KMS-11 (cell line): ENCODE measurements at regions not wholly inside any gene's neighbourhood (a gene's known extent, or its start where the extent isn't known, plus 50 kb on each side); places are given as distances from the start of the nearest gene placed in this dataset.
"Not testable (repeated sequence)": the region's sequence is repeated elsewhere in the genome, so short reads cannot be mapped to it uniquely, and the experiment has no call there.

Source experiments
- H2AFZ ChIP-seq: fragments of 200-600 bp; sonication (generic); 2 replicates; pipeline ENCODE4 v1.6.1; 2016; ENCODE audit warnings: antibody characterized with exemption, mixed run types, low read depth
- H3K27ac ChIP-seq: fragments of 200-600 bp; sonication (generic); 2 replicates; pipeline ENCODE4 v1.6.1; 2016; ENCODE audit warnings: mild to moderate bottlenecking, mixed run types
- H3K27me3 ChIP-seq: fragments of 200-600 bp; sonication (generic); 2 replicates; pipeline ENCODE4 v1.6.1; 2017; ENCODE audit warnings: mild to moderate bottlenecking, low read depth, mixed run types, moderate library complexity; ENCODE audit not compliant: insufficient read depth
- H3K36me3 ChIP-seq: fragments of 200-600 bp; sonication (generic); 2 replicates; pipeline ENCODE4 v1.6.1; 2017; ENCODE audit warnings: mild to moderate bottlenecking, mixed run types; ENCODE audit not compliant: insufficient read depth
- H3K4me1 ChIP-seq: fragments of 200-600 bp; sonication (generic); 2 replicates; pipeline ENCODE4 v1.6.1; 2016; ENCODE audit warnings: mild to moderate bottlenecking, low read depth, mixed run types; ENCODE audit not compliant: poor library complexity, severe bottlenecking
- H3K4me2 ChIP-seq: fragments of 200-600 bp; sonication (generic); 2 replicates; pipeline ENCODE4 v1.7.0; 2016; ENCODE audit warnings: mild to moderate bottlenecking, mixed run types
- H3K4me3 ChIP-seq: fragments of 200-600 bp; sonication (generic); IDR thresholded peaks from 2 replicates; pipeline ENCODE4 v1.6.1; 2017; ENCODE audit warnings: low read depth, low read length, mixed read lengths; ENCODE audit not compliant: insufficient read depth
- H3K79me2 ChIP-seq: fragments of 200-600 bp; sonication (generic); 2 replicates; pipeline ENCODE4 v1.6.1; 2016; ENCODE audit warnings: low read depth, mixed run types; ENCODE audit not compliant: insufficient read depth
- H3K9ac ChIP-seq: fragments of 200-600 bp; sonication (generic); 2 replicates; pipeline ENCODE4 v1.6.1; 2016; ENCODE audit warnings: mild to moderate bottlenecking, mixed run types
- H4K20me1 ChIP-seq: fragments of 200-600 bp; sonication (generic); 2 replicates; pipeline ENCODE4 v1.6.1; 2016; ENCODE audit warnings: mild to moderate bottlenecking, mixed run types; ENCODE audit not compliant: insufficient read depth
- TF ChIP-seq, protein P1 (sequence below): fragments of 200-600 bp; sonication (generic); conservative IDR thresholded peaks from 2 replicates; pipeline ENCODE4 v1.6.1; 2017; ENCODE audit warnings: low read depth, mild to moderate bottlenecking, antibody characterized with exemption, low read length, moderate library complexity, mixed read lengths

DNA sequence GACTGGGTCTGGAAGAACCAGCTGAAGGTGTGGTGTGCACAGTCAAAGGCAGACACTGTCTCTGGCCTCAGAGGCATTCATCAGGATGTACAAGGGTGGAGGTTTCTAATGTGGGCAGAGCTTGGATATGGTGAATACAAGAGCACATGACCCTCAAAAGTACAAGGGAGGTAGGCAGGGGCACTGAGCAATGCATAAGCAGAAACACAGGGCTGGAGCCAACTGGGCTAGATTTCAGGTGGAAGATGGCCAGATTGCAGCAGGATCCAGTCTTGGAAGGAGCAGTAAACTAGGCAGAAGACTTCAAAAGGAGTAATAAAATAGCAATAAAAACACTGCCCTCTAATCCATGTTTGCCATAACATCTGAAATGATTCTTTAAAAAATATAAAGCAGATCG lies 417.1 kb downstream of the OLFM4 start:
- no peaks in the 10 kb centered on the region for H3K27me3 ChIP-seq
- H3K79me2 ChIP-seq, result no peaks in the 10 kb centered on the region
- no peak overlapping the region for H3K4me3 ChIP-seq
- no peak overlapping the region for H3K9ac ChIP-seq
- no peaks in the 10 kb centered on the region for H3K36me3 ChIP-seq
- H3K27ac ChIP-seq, result no peak overlapping the region
- H4K20me1 ChIP-seq, result no peaks in the 10 kb centered on the region
- H2AFZ ChIP-seq, result no peak overlapping the region
- no peaks in the 10 kb centered on the region for H3K4me1 ChIP-seq
- TF ChIP-seq, protein P1, sequence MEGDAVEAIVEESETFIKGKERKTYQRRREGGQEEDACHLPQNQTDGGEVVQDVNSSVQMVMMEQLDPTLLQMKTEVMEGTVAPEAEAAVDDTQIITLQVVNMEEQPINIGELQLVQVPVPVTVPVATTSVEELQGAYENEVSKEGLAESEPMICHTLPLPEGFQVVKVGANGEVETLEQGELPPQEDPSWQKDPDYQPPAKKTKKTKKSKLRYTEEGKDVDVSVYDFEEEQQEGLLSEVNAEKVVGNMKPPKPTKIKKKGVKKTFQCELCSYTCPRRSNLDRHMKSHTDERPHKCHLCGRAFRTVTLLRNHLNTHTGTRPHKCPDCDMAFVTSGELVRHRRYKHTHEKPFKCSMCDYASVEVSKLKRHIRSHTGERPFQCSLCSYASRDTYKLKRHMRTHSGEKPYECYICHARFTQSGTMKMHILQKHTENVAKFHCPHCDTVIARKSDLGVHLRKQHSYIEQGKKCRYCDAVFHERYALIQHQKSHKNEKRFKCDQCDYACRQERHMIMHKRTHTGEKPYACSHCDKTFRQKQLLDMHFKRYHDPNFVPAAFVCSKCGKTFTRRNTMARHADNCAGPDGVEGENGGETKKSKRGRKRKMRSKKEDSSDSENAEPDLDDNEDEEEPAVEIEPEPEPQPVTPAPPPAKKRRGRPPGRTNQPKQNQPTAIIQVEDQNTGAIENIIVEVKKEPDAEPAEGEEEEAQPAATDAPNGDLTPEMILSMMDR, result no peak
- no peak overlapping the region for H3K4me2 ChIP-seq

GRCh38 chr13:53447456-53447855 lies 418.8 kb downstream of the OLFM4 start:
- no peaks in the 10 kb centered on the region for H3K79me2 ChIP-seq
- H3K27ac ChIP-seq, result no peak overlapping the region
- TF ChIP-seq, protein P1, result no peak
- H4K20me1 ChIP-seq, result no peaks in the 10 kb centered on the region
- H3K36me3 ChIP-seq, result no peaks in the 10 kb centered on the region
- H2AFZ ChIP-seq, result no peak overlapping the region
- no peak overlapping the region for H3K4me2 ChIP-seq
- no peaks in the 10 kb centered on the region for H3K4me1 ChIP-seq
- no peak overlapping the region for H3K9ac ChIP-seq
- H3K27me3 ChIP-seq, result no peaks in the 10 kb centered on the region
- H3K4me3 ChIP-seq, result no peak overlapping the region

DNA sequence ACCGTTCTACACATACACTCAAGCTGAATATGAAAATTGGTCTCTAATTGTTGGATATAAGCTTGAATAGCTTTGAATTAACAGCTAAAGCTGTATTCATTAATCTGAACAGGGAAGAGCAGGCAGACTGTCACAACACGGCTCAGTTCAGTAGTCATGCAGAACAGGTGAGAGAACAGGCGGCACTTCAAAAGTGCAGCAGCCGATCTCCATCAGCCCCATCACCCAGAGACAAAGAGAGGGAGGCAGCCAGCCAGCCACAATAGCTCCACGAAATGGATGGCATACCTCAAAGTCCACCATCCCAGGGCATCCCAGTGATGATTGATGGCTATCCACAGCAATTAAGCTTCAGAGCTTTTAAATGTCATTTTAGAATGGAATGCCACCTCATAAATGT lies 419.2 kb downstream of the OLFM4 start:
- no peaks in the 10 kb centered on the region for H3K36me3 ChIP-seq
- no peak overlapping the region for H3K4me2 ChIP-seq
- H3K79me2 ChIP-seq, result no peaks in the 10 kb centered on the region
- H3K27me3 ChIP-seq, result no peaks in the 10 kb centered on the region
- H3K4me3 ChIP-seq, result no peak overlapping the region
- H2AFZ ChIP-seq, result no peak overlapping the region
- no peak overlapping the region for H3K9ac ChIP-seq
- TF ChIP-seq, protein P1, result no peak
- H4K20me1 ChIP-seq, result no peaks in the 10 kb centered on the region
- H3K4me1 ChIP-seq, result no peaks in the 10 kb centered on the region
- no peak overlapping the region for H3K27ac ChIP-seq

DNA sequence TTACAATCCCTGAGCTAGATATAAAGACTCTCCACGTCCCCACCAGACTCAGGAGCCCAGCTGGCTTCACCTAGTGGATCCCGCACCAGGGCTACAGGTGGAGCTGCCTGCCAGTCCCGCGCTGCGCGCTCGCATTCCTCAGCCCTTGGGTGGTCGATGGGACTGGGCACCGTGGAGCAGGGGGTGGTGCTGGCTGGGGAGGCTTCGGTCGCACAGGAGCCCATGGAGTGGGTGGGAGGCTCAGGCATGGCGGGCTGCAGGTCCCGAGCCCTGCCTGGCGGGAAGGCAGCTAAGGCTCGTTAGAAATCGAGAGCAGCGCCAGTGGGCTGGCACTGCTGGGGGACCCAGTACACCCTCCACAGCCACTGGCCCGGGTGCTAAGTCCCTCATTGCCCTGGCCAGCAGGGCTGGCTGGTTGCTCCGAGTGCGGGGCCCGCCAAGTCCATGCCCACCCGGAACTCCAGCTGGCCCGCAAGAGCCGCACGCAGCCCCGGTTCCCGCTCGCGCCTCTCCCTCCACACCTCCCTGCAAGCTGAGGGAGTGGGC lies 423.7 kb downstream of the OLFM4 start:
- not testable (repeated sequence) for H3K9ac ChIP-seq, H2AFZ ChIP-seq, H3K27ac ChIP-seq, H3K4me1 ChIP-seq, H3K79me2 ChIP-seq, H3K36me3 ChIP-seq, H3K4me2 ChIP-seq, H3K4me3 ChIP-seq, H4K20me1 ChIP-seq, H3K27me3 ChIP-seq

- no peak overlapping the region for H2AFZ ChIP-seq
- no peaks in the 10 kb centered on the region for H4K20me1 ChIP-seq
- H3K27ac ChIP-seq, result no peak overlapping the region
- H3K27me3 ChIP-seq, result no peaks in the 10 kb centered on the region
- H3K36me3 ChIP-seq, result no peaks in the 10 kb centered on the region
- no peaks in the 10 kb centered on the region for H3K79me2 ChIP-seq
- no peaks in the 10 kb centered on the region for H3K4me1 ChIP-seq
- no peak overlapping the region for H3K9ac ChIP-seq
- TF ChIP-seq, protein P1, result no peak
- no peak overlapping the region for H3K4me3 ChIP-seq
- no peak overlapping the region for H3K4me2 ChIP-seq
Measured at GRCh38 chr13:53460796-53461195, 432.2 kb downstream of the OLFM4 start.
